GM12878 (cell line): ENCODE measurements at regions not wholly inside any gene's neighbourhood (a gene's known extent, or its start where the extent isn't known, plus 50 kb on each side); places are given as distances from the start of the nearest gene placed in this dataset.

Experiments used
- ATAC-seq: fragments of 200-7000 bp; cut with Tn5 transposase; 3 replicates; pipeline ENCODE4 v1.9.1; 2020; ENCODE audit warnings: mild to moderate bottlenecking, moderate library complexity
- BruUV-seq: library from RNA; stranded (reverse); fragments of 400-500 nt; replicated peaks from 2 replicates; lab custom pipeline; 2021; lab: Mats Ljungman, UMichigan
- CTCF ChIA-PET: fragments of 300-600 bp; sonication (Branson Sonifier 250); formaldehyde crosslinking; extraction: SDS; loops from one replicate; lab custom pipeline; 2021; ENCODE audit warnings: inconsistent platforms; lab: Yijun Ruan, JAX
- POLR2A ChIA-PET: fragments of 350-600 bp; formaldehyde crosslinking; extraction: SDS; loops from one replicate; lab custom pipeline; 2021; ENCODE audit warnings: inconsistent platforms; lab: Charles Lee
- RAD21 ChIA-PET: fragments of 300-600 bp; sonication (Branson Sonifier 250); formaldehyde crosslinking; loops from one replicate; lab custom pipeline; 2023; ENCODE audit warnings: antibody characterized with exemption; ENCODE audit not compliant: unreplicated experiment; lab: Charles Lee
- SMC1A ChIA-PET: fragments of 300-600 bp; sonication (Branson Sonifier 250); formaldehyde crosslinking; loops from one replicate; lab custom pipeline; 2023; ENCODE audit not compliant: unreplicated experiment, uncharacterized antibody; lab: Charles Lee
- DNase-seq: peaks from one replicate; pipeline ENCODE4 v3.0.0-alpha.2; 2011; ENCODE audit warnings: low read depth, low spot score
- FAIRE-seq: peaks from 3 replicates; lab custom pipeline; 2011; peaks lifted over from hg19 to GRCh38; lab: Jason Lieb, UNC
- H2AFZ ChIP-seq: 2 replicates; pipeline ENCODE4 v1.6.0; 2011; ENCODE audit warnings: low read depth, low read length, control low read depth; ENCODE audit not compliant: control insufficient read depth
- H3K27ac ChIP-seq: 2 replicates; pipeline ENCODE4 v1.5.1; 2011; ENCODE audit warnings: control low read depth; ENCODE audit not compliant: control insufficient read depth, insufficient read depth
- H3K27me3 ChIP-seq, 2 experiments: replicated peaks in 1 of 2; 2 replicates each; pipeline versions ENCODE4 v1.6.0 to v1.6.1; 2011; ENCODE audit warnings: low read length in 1 of 2; ENCODE audit not compliant: control insufficient read depth in 2 of 2, insufficient read depth in 2 of 2
- H3K36me3 ChIP-seq, 2 experiments: 2 replicates each; pipeline ENCODE4 v1.5.1; 2011; ENCODE audit warnings: low read length in 1 of 2; ENCODE audit not compliant: control insufficient read depth in 2 of 2, insufficient read depth in 2 of 2
- H3K4me1 ChIP-seq: 2 replicates; pipeline ENCODE4 v1.6.1; 2011; ENCODE audit warnings: mild to moderate bottlenecking, low read length, moderate library complexity, mixed read lengths; ENCODE audit not compliant: control insufficient read depth, insufficient read depth
- H3K4me2 ChIP-seq: 2 replicates; pipeline ENCODE4 v1.6.0; 2011; ENCODE audit warnings: control low read depth; ENCODE audit not compliant: control insufficient read depth, insufficient read depth
- H3K4me3 ChIP-seq: fragments of 200-600 bp; sonication (generic); 2 replicates; pipeline ENCODE4 v1.5.1; 2016
- H3K79me2 ChIP-seq: 2 replicates; pipeline ENCODE4 v1.6.0; 2011; ENCODE audit warnings: low read length; ENCODE audit not compliant: control insufficient read depth, insufficient read depth
- H3K9ac ChIP-seq: 2 replicates; pipeline ENCODE4 v1.8.0; 2011; ENCODE audit warnings: low read length, control low read depth, mixed read lengths; ENCODE audit not compliant: control insufficient read depth, insufficient read depth
- H3K9me3 ChIP-seq: replicated peaks from 3 replicates; pipeline ENCODE4 v1.5.1; 2011; ENCODE audit warnings: mild to moderate bottlenecking, low read length; ENCODE audit not compliant: control insufficient read depth, insufficient read depth
- H4K20me1 ChIP-seq: 2 replicates; pipeline ENCODE4 v1.6.0; 2011; ENCODE audit not compliant: control insufficient read depth, insufficient read depth
- BCLAF1 ChIP-seq: fragments of 450-650 bp; IDR thresholded peaks from 2 replicates; pipeline ENCODE4 v1.6.1; 2017; ENCODE audit warnings: antibody characterized with exemption, mild to moderate bottlenecking, moderate library complexity
- BHLHE40 ChIP-seq, 2 experiments: fragments of 450-650 bp in 1 of 2; IDR thresholded peaks; 2 replicates each; pipeline ENCODE4 v1.6.1; 2011 to 2017; ENCODE audit warnings: low read depth in 2 of 2, borderline replicate concordance in 1 of 2, improper control_type of control experiment in 1 of 2, low read length in 1 of 2, mild to moderate bottlenecking in 1 of 2
- BRCA1 ChIP-seq: IDR thresholded peaks from 2 replicates; pipeline ENCODE4 v1.6.1; 2011; ENCODE audit warnings: low read depth, low read length, improper control_type of control experiment
- CBX3 ChIP-seq: fragments of 200-600 bp; sonication (generic); IDR thresholded peaks from 2 replicates; pipeline ENCODE4 v1.6.1; 2016; ENCODE audit warnings: low read depth, borderline replicate concordance
- DPF2 ChIP-seq: fragments of 450-650 bp; IDR thresholded peaks from 2 replicates; pipeline ENCODE4 v1.6.1; 2017; ENCODE audit warnings: mild to moderate bottlenecking
- FOXK2 ChIP-seq: fragments of 450-650 bp; IDR thresholded peaks from 2 replicates; pipeline ENCODE4 v1.6.1; 2017; ENCODE audit warnings: mild to moderate bottlenecking, moderate library complexity
- GABPA ChIP-seq: IDR thresholded peaks from 2 replicates; pipeline ENCODE4 v1.6.1; 2014; ENCODE audit warnings: antibody characterized with exemption, low read depth, mild to moderate bottlenecking, inconsistent platforms
- HDAC2 ChIP-seq: fragments of 200-600 bp; sonication (generic); IDR thresholded peaks from 2 replicates; pipeline ENCODE4 v1.6.1; 2017
- HSF1 ChIP-seq: fragments of 150-350 bp; IDR thresholded peaks from 2 replicates; pipeline ENCODE4 v1.6.1; 2014; ENCODE audit warnings: mild to moderate bottlenecking, low read depth, low read length
- MAX ChIP-seq: IDR thresholded peaks from 2 replicates; pipeline ENCODE4 v1.6.1; 2012; ENCODE audit warnings: low read depth, low read length, improper control_type of control experiment
- MTA3 ChIP-seq: IDR thresholded peaks from 2 replicates; pipeline ENCODE4 v1.6.1; 2012; ENCODE audit warnings: low read length, inconsistent platforms, borderline replicate concordance
- NFXL1 ChIP-seq: fragments of 450-650 bp; IDR thresholded peaks from 2 replicates; pipeline ENCODE4 v1.6.1; 2017; ENCODE audit warnings: antibody characterized with exemption, mild to moderate bottlenecking, borderline replicate concordance
- NFYB ChIP-seq: IDR thresholded peaks from 2 replicates; pipeline ENCODE4 v1.6.1; 2011; ENCODE audit warnings: low read depth, mild to moderate bottlenecking, low read length, improper control_type of control experiment, moderate library complexity; ENCODE audit not compliant: insufficient read depth
- PAX8 ChIP-seq: fragments of 450-650 bp; IDR thresholded peaks from 2 replicates; pipeline ENCODE4 v1.6.1; 2017; ENCODE audit warnings: mild to moderate bottlenecking, moderate library complexity
- POLR2AphosphoS5 ChIP-seq: IDR thresholded peaks from 2 replicates; pipeline ENCODE4 v1.6.1; 2011; ENCODE audit warnings: mild to moderate bottlenecking, low read length, inconsistent platforms
- SIN3A ChIP-seq: IDR thresholded peaks from 2 replicates; pipeline ENCODE4 v1.6.1; 2012; ENCODE audit warnings: low read depth, low read length, improper control_type of control experiment
- SP1 ChIP-seq: IDR thresholded peaks from one replicate; pipeline ENCODE4 v1.6.1; 2011; ENCODE audit warnings: low read depth, low read length
- TAF1 ChIP-seq: IDR thresholded peaks from 2 replicates; pipeline ENCODE4 v1.6.1; 2011; ENCODE audit warnings: mild to moderate bottlenecking, low read depth, low read length, borderline replicate concordance
- TCF12 ChIP-seq: IDR thresholded peaks from 2 replicates; pipeline ENCODE4 v1.6.1; 2011; ENCODE audit warnings: low read depth, mild to moderate bottlenecking, low read length
- WGBS: methylation state at CpG from one replicate; pipeline ENCODE4 v1.1.6; 2016; ENCODE audit warnings: low lambda C conversion rate; ENCODE audit not compliant: insufficient replicate concordance, insufficient coverage; ENCODE audit errors: missing lambda C conversion rate; 5-methylcytosine and 5-hydroxymethylcytosine counted together
- in situ Hi-C: fragments of 300-500 bp; cut with MboI; formaldehyde crosslinking; loops from 9 replicates; pipeline ENCODE4 v1.14.3; 2018; ENCODE audit warnings: mixed read lengths
- intact Hi-C: fragments of 100-400 bp; cut with micrococcal nuclease; formaldehyde crosslinking; loops from one replicate; pipeline ENCODE4 v1.14.2; 2022; ENCODE audit not compliant: unreplicated experiment

- Histone ChIP-seq H3K27ac (no peak overlapping the region), H4K20me1 (no peaks in the 10 kb centered on the region), H3K4me3 (no peak overlapping the region), H3K27me3 (no peaks in the 10 kb centered on the region; a peak in 1 of 4 replicates), H3K4me1 (no peaks in the 10 kb centered on the region), H3K9me3 (no peaks in the 10 kb centered on the region; the same call in 2 of the 3 replicates), H3K36me3 (no peaks in the 10 kb centered on the region), H2AFZ (no peak overlapping the region), H3K4me2 (no peak overlapping the region), H3K9ac (no peak overlapping the region), H3K79me2 (no peaks in the 10 kb centered on the region)
- no peak for ATAC-seq
- FAIRE-seq = no peak
- 26% methylated on average over 10 of the region's 11 CpGs for WGBS
- no peak for TF ChIP-seq TCF12
- TF ChIP-seq SP1 = no peak
- TF ChIP-seq NFYB = no peak
- no peak for TF ChIP-seq BRCA1
- no peak for TF ChIP-seq HSF1
- TF ChIP-seq DPF2 = no peak
- no peak for TF ChIP-seq SIN3A
- TF ChIP-seq HDAC2 = no peak
- TF ChIP-seq POLR2AphosphoS5 = no peak
- TF ChIP-seq GABPA = no peak
- TF ChIP-seq TAF1 = no peak
- no peak for TF ChIP-seq MTA3
- TF ChIP-seq PAX8 = no peak
- no peak for TF ChIP-seq BCLAF1
- TF ChIP-seq NFXL1 = no peak
- no peak for TF ChIP-seq MAX
- TF ChIP-seq CBX3 = no peak
- TF ChIP-seq FOXK2 = no peak
- no peak for TF ChIP-seq BHLHE40 (IDR thresholded peaks at IDR 0.05; ENCODE audit: borderline replicate concordance in 1 of 2, low read depth in 2 of 2, low read length in 1 of 2)
- intact Hi-C loops = no loop called here
- in situ Hi-C loops = no loop called here
- ChIA-PET POLR2A (no interaction called here), SMC1A (no interaction called here), CTCF (no interaction called here), RAD21 (no interaction called here)
- no TSS peak for BruUV-seq
- DNase-seq = no peak
Measured at GRCh38 chr2:238597638-238598528, 171.2 kb downstream of the ASB1 start.
